ENCODE measurements at regions not wholly inside any gene's neighbourhood (a gene's known extent, or its start where the extent isn't known, plus 50 kb on each side); places are given as distances from the start of the nearest gene placed in this dataset.

DNA sequence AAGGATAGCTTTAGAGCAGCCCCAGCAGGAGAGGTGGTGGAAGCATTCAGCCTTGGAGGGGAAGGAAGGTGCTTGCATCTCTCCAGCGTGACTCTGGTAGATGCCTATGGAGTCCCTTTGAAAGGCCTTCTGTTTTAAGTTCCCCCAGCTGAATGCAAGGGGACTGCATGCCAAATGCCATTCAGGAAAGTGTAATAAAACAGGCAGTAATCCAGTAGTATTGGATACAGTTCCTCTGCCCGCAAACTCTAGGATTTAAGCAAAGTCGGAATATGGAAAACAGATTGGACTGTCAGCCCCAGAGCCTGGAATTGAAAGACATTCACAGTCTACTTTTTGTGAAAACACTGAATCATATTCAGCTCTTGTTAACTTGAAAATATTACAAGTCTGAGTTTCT is 125.2 kb upstream of the GAREM1 start:
- TF ChIP-seq, protein P1, sequence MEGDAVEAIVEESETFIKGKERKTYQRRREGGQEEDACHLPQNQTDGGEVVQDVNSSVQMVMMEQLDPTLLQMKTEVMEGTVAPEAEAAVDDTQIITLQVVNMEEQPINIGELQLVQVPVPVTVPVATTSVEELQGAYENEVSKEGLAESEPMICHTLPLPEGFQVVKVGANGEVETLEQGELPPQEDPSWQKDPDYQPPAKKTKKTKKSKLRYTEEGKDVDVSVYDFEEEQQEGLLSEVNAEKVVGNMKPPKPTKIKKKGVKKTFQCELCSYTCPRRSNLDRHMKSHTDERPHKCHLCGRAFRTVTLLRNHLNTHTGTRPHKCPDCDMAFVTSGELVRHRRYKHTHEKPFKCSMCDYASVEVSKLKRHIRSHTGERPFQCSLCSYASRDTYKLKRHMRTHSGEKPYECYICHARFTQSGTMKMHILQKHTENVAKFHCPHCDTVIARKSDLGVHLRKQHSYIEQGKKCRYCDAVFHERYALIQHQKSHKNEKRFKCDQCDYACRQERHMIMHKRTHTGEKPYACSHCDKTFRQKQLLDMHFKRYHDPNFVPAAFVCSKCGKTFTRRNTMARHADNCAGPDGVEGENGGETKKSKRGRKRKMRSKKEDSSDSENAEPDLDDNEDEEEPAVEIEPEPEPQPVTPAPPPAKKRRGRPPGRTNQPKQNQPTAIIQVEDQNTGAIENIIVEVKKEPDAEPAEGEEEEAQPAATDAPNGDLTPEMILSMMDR (IDR thresholded peaks at IDR 0.05; ENCODE audit: poor library complexity) = no peak
- no peak for TF ChIP-seq EZH2 (IDR thresholded peaks at IDR 0.05; ENCODE audit: borderline replicate concordance)
- TF ChIP-seq EZH2phosphoT487 (IDR thresholded peaks at IDR 0.05; ENCODE audit: low read depth, severe bottlenecking, unreplicated experiment) = no peak
